Activated naive CD4-positive, alpha-beta T cell treated with anti-CD3 and anti-CD28 coated beads, Interleukin-2, amount 50 U/mL, for 16 hours (primary cell): ENCODE measurements at regions not wholly inside any gene's neighbourhood (a gene's known extent, or its start where the extent isn't known, plus 50 kb on each side); places are given as distances from the start of the nearest gene placed in this dataset.

Experiments
- DNase-seq: peaks from one replicate; pipeline ENCODE4 v3.0.0-alpha.2; 2020

- no peak for DNase-seq
Measured at GRCh38 chr20:57004951-57005933, 261.2 kb downstream of the BMP7 start.

- DNase-seq = no peak
Measured at GRCh38 chr20:57006411-57007170, 259.9 kb downstream of the BMP7 start.

- DNase-seq = no peak
Measured at GRCh38 chr20:57007171-57007540, 259.3 kb downstream of the BMP7 start.

- DNase-seq = no peak
Measured at GRCh38 chr20:57008217-57008616, 258.2 kb downstream of the BMP7 start.

GRCh38 chr20:57009355-57009754 is 257.1 kb downstream of the BMP7 start:
- DNase-seq = no peak

- no peak for DNase-seq
Measured at GRCh38 chr20:57009775-57010174, 256.7 kb downstream of the BMP7 start.

GRCh38 chr20:57012691-57013090 is 253.8 kb downstream of the BMP7 start:
- DNase-seq = no peak

GRCh38 chr20:57013217-57013616 is 253.2 kb downstream of the BMP7 start:
- DNase-seq = no peak

GRCh38 chr20:57013741-57014140 is 252.7 kb downstream of the BMP7 start:
- no peak for DNase-seq

GRCh38 chr20:57020364-57020763 is 246.1 kb downstream of the BMP7 start:
- no peak for DNase-seq

GRCh38 chr20:57022306-57022705 is 244.1 kb downstream of the BMP7 start:
- DNase-seq = no peak

GRCh38 chr20:57023007-57023406 is 243.4 kb downstream of the BMP7 start:
- DNase-seq = no peak

GRCh38 chr20:57023997-57024396 is 242.4 kb downstream of the BMP7 start:
- DNase-seq = no peak

GRCh38 chr20:57024849-57025248 is 241.6 kb downstream of the BMP7 start:
- DNase-seq = no peak

GRCh38 chr20:57025261-57025660 is 241.2 kb downstream of the BMP7 start:
- DNase-seq = no peak

GRCh38 chr20:57025666-57026224 is 240.7 kb downstream of the BMP7 start:
- no peak for DNase-seq

- DNase-seq = no peak
Measured at GRCh38 chr20:57027777-57028176, 238.7 kb downstream of the BMP7 start.

GRCh38 chr20:57030611-57031600 is 235.5 kb downstream of the BMP7 start:
- DNase-seq = no peak

GRCh38 chr20:57031867-57032355 is 234.5 kb downstream of the BMP7 start:
- no peak for DNase-seq

GRCh38 chr20:57032847-57033246 is 233.6 kb downstream of the BMP7 start:
- DNase-seq = no peak

- DNase-seq = no peak
Measured at GRCh38 chr20:57034001-57034400, 232.4 kb downstream of the BMP7 start.

- DNase-seq = no peak
Measured at GRCh38 chr20:57037689-57038088, 228.8 kb downstream of the BMP7 start.
